ENCODE measurements at regions not wholly inside any gene's neighbourhood (a gene's known extent, or its start where the extent isn't known, plus 50 kb on each side); places are given as distances from the start of the nearest gene placed in this dataset.

- Histone ChIP-seq H3K27ac (peak overlapping the region; percentile 13), H3K4me3 (no peak overlapping the region), H3K27me3 (no peaks in the 10 kb centered on the region), H3K36me3 (no peaks in the 10 kb centered on the region), H3K9me3 (no peaks in the 10 kb centered on the region), H3K9ac (ENCODE audit: low read depth in 2 of 2, low read length in 2 of 2) (no peak overlapping the region), H3K4me1 (no peaks in the 10 kb centered on the region)
- TF ChIP-seq, protein P1, sequence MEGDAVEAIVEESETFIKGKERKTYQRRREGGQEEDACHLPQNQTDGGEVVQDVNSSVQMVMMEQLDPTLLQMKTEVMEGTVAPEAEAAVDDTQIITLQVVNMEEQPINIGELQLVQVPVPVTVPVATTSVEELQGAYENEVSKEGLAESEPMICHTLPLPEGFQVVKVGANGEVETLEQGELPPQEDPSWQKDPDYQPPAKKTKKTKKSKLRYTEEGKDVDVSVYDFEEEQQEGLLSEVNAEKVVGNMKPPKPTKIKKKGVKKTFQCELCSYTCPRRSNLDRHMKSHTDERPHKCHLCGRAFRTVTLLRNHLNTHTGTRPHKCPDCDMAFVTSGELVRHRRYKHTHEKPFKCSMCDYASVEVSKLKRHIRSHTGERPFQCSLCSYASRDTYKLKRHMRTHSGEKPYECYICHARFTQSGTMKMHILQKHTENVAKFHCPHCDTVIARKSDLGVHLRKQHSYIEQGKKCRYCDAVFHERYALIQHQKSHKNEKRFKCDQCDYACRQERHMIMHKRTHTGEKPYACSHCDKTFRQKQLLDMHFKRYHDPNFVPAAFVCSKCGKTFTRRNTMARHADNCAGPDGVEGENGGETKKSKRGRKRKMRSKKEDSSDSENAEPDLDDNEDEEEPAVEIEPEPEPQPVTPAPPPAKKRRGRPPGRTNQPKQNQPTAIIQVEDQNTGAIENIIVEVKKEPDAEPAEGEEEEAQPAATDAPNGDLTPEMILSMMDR (IDR thresholded peaks at IDR 0.05): no peak
- peak; percentile 13 for DNase-seq
- intact Hi-C loops (cut with DNase I): no loop called here
Measured at GRCh38 chr6:169861431-169862042, 110.1 kb downstream of the ERMARD start.

GRCh38 chr6:169859978-169860703, 108.7 kb downstream of the ERMARD start:
- no peaks in the 10 kb centered on the region for H3K36me3 ChIP-seq
- no peak overlapping the region for H3K27ac ChIP-seq
- intact Hi-C loops (cut with DNase I): no loop called here
- no peaks in the 10 kb centered on the region for H3K9me3 ChIP-seq
- peak; percentile 12 for DNase-seq
- H3K4me1 ChIP-seq: no peaks in the 10 kb centered on the region
- no peak overlapping the region for H3K4me3 ChIP-seq
- TF ChIP-seq, protein P1 (IDR thresholded peaks at IDR 0.05): no peak
- H3K27me3 ChIP-seq: no peaks in the 10 kb centered on the region
- H3K9ac ChIP-seq (ENCODE audit: low read depth in 2 of 2, low read length in 2 of 2): no peak overlapping the region

- intact Hi-C loops (cut with DNase I): no loop called here
- H3K27me3 ChIP-seq: no peaks in the 10 kb centered on the region
- no peak overlapping the region for H3K9ac ChIP-seq (ENCODE audit: low read depth in 2 of 2, low read length in 2 of 2)
- no peak for DNase-seq
- no peaks in the 10 kb centered on the region for H3K36me3 ChIP-seq
- TF ChIP-seq, protein P1 (IDR thresholded peaks at IDR 0.05): no peak
- no peak overlapping the region for H3K27ac ChIP-seq
- H3K4me3 ChIP-seq: no peak overlapping the region
- no peaks in the 10 kb centered on the region for H3K9me3 ChIP-seq
- H3K4me1 ChIP-seq: no peaks in the 10 kb centered on the region
Measured at GRCh38 chr6:169859401-169859977, 108.1 kb downstream of the ERMARD start.

- no peak for DNase-seq
- Histone ChIP-seq H3K4me3 (no peak overlapping the region), H3K9ac (ENCODE audit: low read depth in 2 of 2, low read length in 2 of 2) (no peak overlapping the region), H3K9me3 (no peaks in the 10 kb centered on the region), H3K27me3 (no peaks in the 10 kb centered on the region), H3K36me3 (no peaks in the 10 kb centered on the region), H3K27ac (no peak overlapping the region), H3K4me1 (no peaks in the 10 kb centered on the region)
- intact Hi-C loops (cut with DNase I): no loop called here
- TF ChIP-seq, protein P1 (IDR thresholded peaks at IDR 0.05): no peak
Measured at GRCh38 chr6:169858935-169859351, 107.5 kb downstream of the ERMARD start.

GRCh38 chr6:169858293-169858934, 107.0 kb downstream of the ERMARD start:
- intact Hi-C loops (cut with DNase I): no loop called here
- TF ChIP-seq, protein P1 (IDR thresholded peaks at IDR 0.05): no peak
- no peaks in the 10 kb centered on the region for H3K36me3 ChIP-seq
- H3K4me3 ChIP-seq: no peak overlapping the region
- no peaks in the 10 kb centered on the region for H3K9me3 ChIP-seq
- H3K9ac ChIP-seq (ENCODE audit: low read depth in 2 of 2, low read length in 2 of 2): no peak overlapping the region
- no peaks in the 10 kb centered on the region for H3K4me1 ChIP-seq
- H3K27me3 ChIP-seq: no peaks in the 10 kb centered on the region
- DNase-seq: peak; percentile 12
- no peak overlapping the region for H3K27ac ChIP-seq

Measured in colonic mucosa (tissue), 4 donors.